PC-9 (cell line): ENCODE measurements at regions not wholly inside any gene's neighbourhood (a gene's known extent, or its start where the extent isn't known, plus 50 kb on each side); places are given as distances from the start of the nearest gene placed in this dataset.

Source experiments
- BruUV-seq: library from RNA; stranded (reverse); fragments of 400-500 nt; replicated peaks from 2 replicates; lab custom pipeline; 2021; lab: Mats Ljungman, UMichigan
- CTCF ChIA-PET: fragments of 300-600 bp; sonication (Branson Sonifier 250); formaldehyde crosslinking; loops from one replicate; lab custom pipeline; 2022; ENCODE audit warnings: antibody characterized with exemption; lab: Charles Lee
- POLR2A ChIA-PET: fragments of 300-600 bp; sonication (Branson Sonifier 250); formaldehyde crosslinking; loops from one replicate; lab custom pipeline; 2022; ENCODE audit warnings: antibody characterized with exemption; ENCODE audit not compliant: unreplicated experiment; lab: Charles Lee
- DNase-seq, 2 experiments: peaks; one replicate each; pipeline versions ENCODE4 v3.0.0 to v3.0.0-alpha.2; 2015 to 2022; ENCODE audit warnings: mixed read lengths in 1 of 2
- H2AFZ ChIP-seq: fragments of 200-600 bp; sonication (generic); 2 replicates; pipeline ENCODE4 v1.8.1; 2017; ENCODE audit warnings: antibody characterized with exemption
- H3F3A ChIP-seq: fragments of 200-600 bp; sonication (generic); 2 replicates; pipeline ENCODE4 v1.8.1; 2017; ENCODE audit warnings: antibody characterized with exemption, mild to moderate bottlenecking, low read depth; ENCODE audit not compliant: insufficient read depth
- H3K27ac ChIP-seq: fragments of 200-600 bp; sonication (generic); 2 replicates; pipeline ENCODE4 v1.6.1; 2016; ENCODE audit warnings: mixed run types
- H3K27me3 ChIP-seq: fragments of 200-600 bp; sonication (generic); 2 replicates; pipeline ENCODE4 v1.6.1; 2016; ENCODE audit warnings: low read depth, mixed run types; ENCODE audit not compliant: insufficient read depth
- H3K36me3 ChIP-seq: fragments of 200-600 bp; sonication (generic); 2 replicates; pipeline ENCODE4 v1.6.1; 2016; ENCODE audit warnings: low read depth, mixed run types
- H3K4me1 ChIP-seq: fragments of 200-600 bp; sonication (generic); replicated peaks from 2 replicates; pipeline ENCODE4 v1.6.1; 2016; ENCODE audit warnings: mixed run types; ENCODE audit not compliant: insufficient read depth
- H3K4me2 ChIP-seq: fragments of 200-600 bp; sonication (generic); 2 replicates; pipeline ENCODE4 v1.6.1; 2017; ENCODE audit warnings: mixed run types
- H3K4me3 ChIP-seq: fragments of 200-600 bp; sonication (generic); 2 replicates; pipeline ENCODE4 v1.6.1; 2016; ENCODE audit warnings: mixed run types
- H3K79me2 ChIP-seq: fragments of 200-600 bp; sonication (generic); 2 replicates; pipeline ENCODE4 v1.6.1; 2017; ENCODE audit warnings: low read depth, mixed run types
- H3K9me2 ChIP-seq: fragments of 200-600 bp; sonication (generic); 2 replicates; pipeline ENCODE4 v1.8.1; 2017; ENCODE audit warnings: mild to moderate bottlenecking; ENCODE audit not compliant: insufficient read depth
- H3K9me3 ChIP-seq: fragments of 200-600 bp; sonication (generic); 2 replicates; pipeline ENCODE4 v1.8.1; 2016; ENCODE audit warnings: low read depth; ENCODE audit not compliant: insufficient read depth
- H4K20me1 ChIP-seq: fragments of 200-600 bp; sonication (generic); 2 replicates; pipeline ENCODE4 v1.8.1; 2017; ENCODE audit not compliant: insufficient read depth
- CTCF ChIP-seq: fragments of 200-600 bp; sonication (generic); conservative IDR thresholded peaks from 2 replicates; pipeline ENCODE4 v1.6.1; 2017; ENCODE audit warnings: mixed run types, antibody characterized with exemption, mild to moderate bottlenecking, moderate library complexity
- EZH2 ChIP-seq: fragments of 200-600 bp; sonication (generic); IDR thresholded peaks from 2 replicates; pipeline ENCODE4 v1.8.0; 2017; ENCODE audit warnings: antibody characterized with exemption, low read depth
- intact Hi-C: fragments of 100-400 bp; cut with micrococcal nuclease; formaldehyde crosslinking; loops from one replicate; pipeline ENCODE4 v1.10.0; 2022; ENCODE audit not compliant: unreplicated experiment

- H4K20me1 ChIP-seq, result peaks cover 70% of the 10 kb centered on the region
- H3K4me3 ChIP-seq, result no peak overlapping the region
- peaks cover 48% of the 10 kb centered on the region for H3K4me1 ChIP-seq
- no peaks in the 10 kb centered on the region for H3K9me2 ChIP-seq
- H3K9me3 ChIP-seq, result no peaks in the 10 kb centered on the region
- POLR2A ChIA-PET, result no interaction called here
- no peaks in the 10 kb centered on the region for H3K27me3 ChIP-seq
- H3K4me2 ChIP-seq, result no peak overlapping the region
- CTCF ChIA-PET, result no interaction called here
- peaks cover 37% of the 10 kb centered on the region for H3K79me2 ChIP-seq
- no peak for TF ChIP-seq CTCF
- TF ChIP-seq EZH2, result no peak
- peaks cover 62% of the 10 kb centered on the region for H3F3A ChIP-seq
- H3K36me3 ChIP-seq, result peaks cover 17% of the 10 kb centered on the region; the same call in 1 of the 2 replicates
- H2AFZ ChIP-seq, result no peak overlapping the region
- no peak overlapping the region for H3K27ac ChIP-seq
- intact Hi-C loops, result no loop called here
- no TSS peak for BruUV-seq
- DNase-seq, result no peak
Measured at GRCh38 chr12:124372831-124373230, 77.9 kb downstream of the RFLNA start.

- ChIA-PET POLR2A (interaction anchor here (0.7 kb wide), 1 partner anchor 440 kb away, joined by 33 read pairs; no protein-coding TSS in a partner anchor), CTCF (no interaction called here)
- H3K4me1 ChIP-seq, result peaks cover 48% of the 10 kb centered on the region
- peaks cover 56% of the 10 kb centered on the region for H3F3A ChIP-seq
- DNase-seq, result no peak
- no peaks in the 10 kb centered on the region for H3K9me3 ChIP-seq
- H3K27ac ChIP-seq, result no peak overlapping the region
- no peaks in the 10 kb centered on the region for H3K9me2 ChIP-seq
- no peak overlapping the region for H3K4me3 ChIP-seq
- intact Hi-C loops, result no loop called here
- TF ChIP-seq EZH2, result no peak
- peaks cover 70% of the 10 kb centered on the region for H4K20me1 ChIP-seq
- no TSS peak for BruUV-seq
- peaks cover 37% of the 10 kb centered on the region for H3K79me2 ChIP-seq
- H2AFZ ChIP-seq, result no peak overlapping the region
- H3K36me3 ChIP-seq, result peaks cover 17% of the 10 kb centered on the region; the same call in 1 of the 2 replicates
- H3K27me3 ChIP-seq, result no peaks in the 10 kb centered on the region
- H3K4me2 ChIP-seq, result no peak overlapping the region
Measured at GRCh38 chr12:124371970-124372555, 77.2 kb downstream of the RFLNA start.

- CTCF ChIA-PET, result no interaction called here
Measured at GRCh38 chr12:124371366-124371765, 76.5 kb downstream of the RFLNA start.

More at GRCh38 chr12:124371366-124371765, 76.5 kb downstream of the RFLNA start:
- H3K36me3 ChIP-seq, result peaks cover 11% of the 10 kb centered on the region; the same call in 1 of the 2 replicates
- no peaks in the 10 kb centered on the region for H3K27me3 ChIP-seq
- H3K4me2 ChIP-seq, result no peak overlapping the region
- no peak for DNase-seq
- peak overlapping the region; percentile 69 for H3K27ac ChIP-seq
- no peak overlapping the region for H3K4me3 ChIP-seq
- intact Hi-C loops, result no loop called here
- POLR2A ChIA-PET, result no interaction called here
- BruUV-seq, result no TSS peak
- peaks cover 49% of the 10 kb centered on the region for H3F3A ChIP-seq
- no peak for TF ChIP-seq CTCF
- TF ChIP-seq EZH2, result no peak
- no peaks in the 10 kb centered on the region for H3K9me2 ChIP-seq
- no peak overlapping the region for H2AFZ ChIP-seq
- peaks cover 37% of the 10 kb centered on the region for H3K79me2 ChIP-seq
- H4K20me1 ChIP-seq, result peaks cover 69% of the 10 kb centered on the region
- H3K9me3 ChIP-seq, result no peaks in the 10 kb centered on the region
- peaks cover 48% of the 10 kb centered on the region for H3K4me1 ChIP-seq
